ENCODE measurements at regions not wholly inside any gene's neighbourhood (a gene's known extent, or its start where the extent isn't known, plus 50 kb on each side); places are given as distances from the start of the nearest gene placed in this dataset.

DNA sequence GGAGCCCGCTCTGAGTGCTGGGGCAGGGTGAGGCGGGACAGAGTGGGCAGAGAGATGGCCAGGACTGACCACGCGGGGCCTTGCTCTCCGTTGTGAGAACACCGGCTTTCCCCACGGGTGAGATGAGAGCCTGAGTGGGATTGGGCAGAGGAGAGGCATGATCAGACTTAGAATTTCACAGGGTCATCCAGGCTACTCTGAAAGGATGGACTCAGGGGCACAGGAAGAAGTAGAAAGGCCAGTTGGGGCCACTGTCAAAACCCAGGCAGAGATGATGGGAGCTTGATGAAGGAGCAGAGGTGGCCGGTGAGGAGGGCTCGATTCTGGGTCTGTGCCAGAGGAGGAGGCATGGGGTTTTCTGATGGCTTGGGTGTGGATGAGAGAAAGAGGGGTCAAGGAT, 63.8 kb upstream of the NUP50 start:
- TF ChIP-seq POLR2AphosphoS5 (IDR thresholded peaks at IDR 0.05) (no peak), POLR2A (IDR thresholded peaks at IDR 0.05) (no peak)
- TF ChIP-seq, protein P1, sequence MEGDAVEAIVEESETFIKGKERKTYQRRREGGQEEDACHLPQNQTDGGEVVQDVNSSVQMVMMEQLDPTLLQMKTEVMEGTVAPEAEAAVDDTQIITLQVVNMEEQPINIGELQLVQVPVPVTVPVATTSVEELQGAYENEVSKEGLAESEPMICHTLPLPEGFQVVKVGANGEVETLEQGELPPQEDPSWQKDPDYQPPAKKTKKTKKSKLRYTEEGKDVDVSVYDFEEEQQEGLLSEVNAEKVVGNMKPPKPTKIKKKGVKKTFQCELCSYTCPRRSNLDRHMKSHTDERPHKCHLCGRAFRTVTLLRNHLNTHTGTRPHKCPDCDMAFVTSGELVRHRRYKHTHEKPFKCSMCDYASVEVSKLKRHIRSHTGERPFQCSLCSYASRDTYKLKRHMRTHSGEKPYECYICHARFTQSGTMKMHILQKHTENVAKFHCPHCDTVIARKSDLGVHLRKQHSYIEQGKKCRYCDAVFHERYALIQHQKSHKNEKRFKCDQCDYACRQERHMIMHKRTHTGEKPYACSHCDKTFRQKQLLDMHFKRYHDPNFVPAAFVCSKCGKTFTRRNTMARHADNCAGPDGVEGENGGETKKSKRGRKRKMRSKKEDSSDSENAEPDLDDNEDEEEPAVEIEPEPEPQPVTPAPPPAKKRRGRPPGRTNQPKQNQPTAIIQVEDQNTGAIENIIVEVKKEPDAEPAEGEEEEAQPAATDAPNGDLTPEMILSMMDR (IDR thresholded peaks at IDR 0.05): no peak
- Histone ChIP-seq H3K4me3 (no peak overlapping the region), H3K27ac (no peak overlapping the region), H3K36me3 (no peaks in the 10 kb centered on the region), H3K27me3 (replicated peaks; ENCODE audit: insufficient read depth) (no peaks in the 10 kb centered on the region), H3K4me1 (replicated peaks) (no peaks in the 10 kb centered on the region), H3K9me3 (no peaks in the 10 kb centered on the region)
- no peak for DNase-seq (ENCODE audit: low spot score)
- intact Hi-C loops (cut with DNase I): loop anchor here (5.0 kb wide), 2 partner anchors 162 to 278 kb away; no protein-coding TSS in a partner anchor
- WGBS: 90% methylated on average over 9 of the region's 9 CpGs

DNA sequence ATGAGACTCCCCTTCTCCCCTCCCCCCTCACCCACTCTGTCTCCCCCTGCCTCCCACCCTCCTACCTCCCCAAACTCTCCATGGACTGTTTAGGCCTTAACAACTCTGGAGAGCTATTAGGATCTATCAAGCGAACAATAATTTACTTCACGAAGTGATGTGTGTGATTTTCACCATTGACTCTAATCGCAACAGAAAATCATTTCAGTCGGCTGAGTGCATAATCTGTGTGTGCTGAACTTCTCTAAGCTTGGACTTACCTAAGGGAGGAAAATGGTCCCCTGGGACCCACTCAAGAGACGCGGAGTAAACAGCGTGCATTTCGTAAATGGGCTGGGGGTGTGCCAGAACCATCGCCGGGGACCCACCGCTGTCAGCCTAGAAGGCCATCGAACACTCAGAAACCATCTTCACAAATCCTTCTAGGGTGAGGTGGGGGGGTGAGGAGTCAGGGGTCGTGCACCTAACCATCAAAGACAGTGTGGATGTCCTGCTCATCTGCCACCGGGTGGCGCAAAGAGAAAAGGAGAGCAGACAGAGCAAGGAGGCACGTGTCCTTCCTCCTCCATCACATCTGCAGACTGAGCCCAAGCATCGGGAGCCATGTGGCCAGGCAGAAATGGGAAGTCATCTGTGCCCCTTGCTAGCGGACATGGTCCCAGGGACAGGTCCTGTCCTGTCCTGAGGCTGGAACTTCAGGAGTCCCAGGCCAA, 62.1 kb upstream of the NUP50 start:
- Histone ChIP-seq H3K36me3 (no peaks in the 10 kb centered on the region), H3K27ac (no peak overlapping the region), H3K4me3 (no peak overlapping the region), H3K4me1 (replicated peaks) (no peaks in the 10 kb centered on the region), H3K27me3 (replicated peaks; ENCODE audit: insufficient read depth) (no peaks in the 10 kb centered on the region), H3K9me3 (no peaks in the 10 kb centered on the region)
- intact Hi-C loops (cut with DNase I): loop anchor here (5.0 kb wide), 1 partner anchor 161 kb away; no protein-coding TSS in a partner anchor
- DNase-seq (ENCODE audit: low spot score): peak; percentile 59
- TF ChIP-seq, protein P1 (IDR thresholded peaks at IDR 0.05): peak in 3 of 4 experiments; percentile 50 to 74 (median 66)
- no peak for TF ChIP-seq POLR2A (IDR thresholded peaks at IDR 0.05)
- TF ChIP-seq POLR2AphosphoS5 (IDR thresholded peaks at IDR 0.05): peak; percentile 28
- 50% methylated on average over 18 of the region's 18 CpGs for WGBS

DNA sequence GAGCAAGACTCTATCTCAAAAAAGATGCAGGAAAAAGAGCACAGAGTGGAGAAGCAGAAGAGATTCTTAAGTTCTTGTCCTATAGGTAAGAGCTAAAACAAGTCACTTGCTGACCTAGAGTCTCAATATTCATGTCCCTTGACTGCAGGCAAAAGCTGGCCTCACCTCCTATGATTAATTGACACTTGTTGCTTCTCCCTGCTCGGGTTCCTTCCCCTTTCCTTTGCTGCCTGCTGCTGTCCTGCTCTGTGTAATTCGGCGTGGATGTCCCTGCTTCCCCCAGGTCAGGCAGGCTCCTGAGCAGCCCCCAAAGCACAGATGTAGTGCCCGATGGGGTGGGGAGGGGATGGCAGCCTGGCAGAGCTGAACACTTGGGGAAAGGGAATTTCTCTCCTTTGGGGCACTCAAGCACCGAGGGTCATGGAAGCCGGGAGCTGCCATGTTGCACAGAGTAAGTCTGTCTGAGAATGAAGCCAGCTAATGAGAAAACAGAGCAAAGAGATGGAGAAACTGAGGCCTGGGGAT, 60.8 kb upstream of the NUP50 start:
- H3K27me3 ChIP-seq (replicated peaks; ENCODE audit: insufficient read depth): no peaks in the 10 kb centered on the region
- TF ChIP-seq POLR2A (IDR thresholded peaks at IDR 0.05): no peak
- TF ChIP-seq, protein P1 (IDR thresholded peaks at IDR 0.05): no peak
- no peak for TF ChIP-seq POLR2AphosphoS5 (IDR thresholded peaks at IDR 0.05)
- intact Hi-C loops (cut with DNase I): loop anchor here (5.0 kb wide), 1 partner anchor 159 kb away; no protein-coding TSS in a partner anchor

DNA sequence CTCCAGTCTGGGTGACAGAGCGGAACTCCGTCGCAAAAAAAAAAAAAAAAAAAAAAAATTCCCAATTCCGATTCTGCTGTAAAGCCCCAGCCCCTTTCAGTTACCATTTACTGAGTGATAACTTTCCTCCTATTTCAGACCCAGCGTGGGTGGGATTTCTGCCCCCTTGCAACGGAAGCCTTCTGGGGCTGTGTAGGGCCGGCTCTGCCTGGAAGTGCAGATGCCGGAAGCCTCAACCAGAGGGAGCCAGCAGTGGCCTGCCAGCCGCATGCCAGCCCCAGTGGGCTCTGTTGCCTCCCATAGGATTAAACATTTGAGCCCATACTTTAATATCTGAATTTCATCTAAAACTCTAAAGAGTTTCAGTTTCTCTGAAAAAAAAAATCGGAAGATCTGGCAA, 60.0 kb upstream of the NUP50 start:
- TF ChIP-seq, protein P1 (IDR thresholded peaks at IDR 0.05): no peak
- TF ChIP-seq POLR2AphosphoS5 (IDR thresholded peaks at IDR 0.05) (no peak), POLR2A (IDR thresholded peaks at IDR 0.05) (no peak)
- intact Hi-C loops (cut with DNase I): loop anchor here (5.0 kb wide), 1 partner anchor 159 kb away; no protein-coding TSS in a partner anchor

More for the DNA sequence above, 60.8 kb upstream of the NUP50 start:
- no peaks in the 10 kb centered on the region for H3K9me3 ChIP-seq
- H3K4me3 ChIP-seq: no peak overlapping the region
- no peaks in the 10 kb centered on the region for H3K36me3 ChIP-seq
- H3K27ac ChIP-seq: no peak overlapping the region
- WGBS: 79% methylated on average over 6 of the region's 6 CpGs
- no peak for DNase-seq (ENCODE audit: low spot score)
- H3K4me1 ChIP-seq (replicated peaks): no peaks in the 10 kb centered on the region

More for the DNA sequence above, 60.0 kb upstream of the NUP50 start:
- H3K4me1 ChIP-seq (replicated peaks): no peaks in the 10 kb centered on the region
- no peaks in the 10 kb centered on the region for H3K36me3 ChIP-seq
- WGBS: 83% methylated on average over 10 of the region's 10 CpGs
- H3K4me3 ChIP-seq: no peak overlapping the region
- DNase-seq (ENCODE audit: low spot score): no peak
- no peaks in the 10 kb centered on the region for H3K27me3 ChIP-seq (replicated peaks; ENCODE audit: insufficient read depth)
- H3K9me3 ChIP-seq: no peaks in the 10 kb centered on the region
- H3K27ac ChIP-seq: no peak overlapping the region
